Panc1 (cell line): ENCODE measurements at regions not wholly inside any gene's neighbourhood (a gene's known extent, or its start where the extent isn't known, plus 50 kb on each side); places are given as distances from the start of the nearest gene placed in this dataset.

Source experiments
- ATAC-seq: fragments of 200-7000 bp; cut with Tn5 transposase; 2 replicates; pipeline ENCODE4 v1.9.1; 2020; ENCODE audit warnings: mild to moderate bottlenecking, moderate library complexity
- BruUV-seq: library from RNA; stranded (reverse); fragments of 400-500 nt; replicated peaks from 2 replicates; lab custom pipeline; 2021; lab: Mats Ljungman, UMichigan
- CTCF ChIA-PET: fragments of 300-600 bp; sonication (Branson Sonifier 250); formaldehyde crosslinking; loops from one replicate; lab custom pipeline; 2022; ENCODE audit warnings: antibody characterized with exemption; lab: Charles Lee
- POLR2A ChIA-PET: fragments of 300-600 bp; sonication (Branson Sonifier 250); formaldehyde crosslinking; loops from one replicate; lab custom pipeline; 2022; ENCODE audit warnings: antibody characterized with exemption; lab: Charles Lee
- DNase-seq: peaks from one replicate; pipeline ENCODE4 v3.0.0-alpha.2; 2010; ENCODE audit warnings: low read depth, low spot score
- H3K27ac ChIP-seq: 2 replicates; pipeline ENCODE4 v1.5.1; 2011; ENCODE audit warnings: mild to moderate bottlenecking, low read length, inconsistent platforms
- H3K27me3 ChIP-seq: fragments of 200-500 bp; sonication (Bioruptor generic); 2 replicates; pipeline ENCODE4 v1.6.0; 2014; ENCODE audit warnings: low read length, inconsistent platforms; ENCODE audit not compliant: control insufficient read depth, insufficient read depth
- H3K36me3 ChIP-seq: fragments of 200-500 bp; sonication (Bioruptor generic); 2 replicates; pipeline ENCODE4 v1.5.1; 2014; ENCODE audit warnings: inconsistent platforms, mild to moderate bottlenecking, low read length, moderate library complexity; ENCODE audit not compliant: control insufficient read depth, insufficient read depth
- H3K4me1 ChIP-seq: 2 replicates; pipeline ENCODE4 v1.5.1; 2011; ENCODE audit warnings: inconsistent platforms, mild to moderate bottlenecking, low read length, moderate library complexity; ENCODE audit not compliant: control insufficient read depth, insufficient read depth
- H3K4me3 ChIP-seq, 2 experiments: 2 replicates each; pipeline ENCODE4 v1.5.1; 2011 to 2012; ENCODE audit warnings: low read depth in 2 of 2, low read length in 2 of 2, mild to moderate bottlenecking in 2 of 2, inconsistent platforms in 1 of 2, moderate library complexity in 1 of 2
- H3K9me3 ChIP-seq: fragments of 200-500 bp; sonication (Bioruptor generic); 2 replicates; pipeline ENCODE4 v1.5.1; 2014; ENCODE audit warnings: low read depth, mild to moderate bottlenecking, inconsistent platforms, low read length, moderate library complexity; ENCODE audit not compliant: control insufficient read depth, insufficient read depth
- CTCF ChIP-seq: fragments of 450-650 bp; IDR thresholded peaks from 2 replicates; pipeline ENCODE4 v1.5.1; 2017; ENCODE audit warnings: mild to moderate bottlenecking
- POLR2AphosphoS5 ChIP-seq: IDR thresholded peaks from 2 replicates; pipeline ENCODE4 v1.6.1; 2012; ENCODE audit warnings: mild to moderate bottlenecking, low read depth, low read length, moderate library complexity
- REST ChIP-seq, 2 experiments: IDR thresholded peaks; 2 replicates each; pipeline ENCODE4 v1.6.1; 2011 to 2012; ENCODE audit warnings: low read depth in 2 of 2, control low read depth in 1 of 2, low read length in 1 of 2, mild to moderate bottlenecking in 1 of 2, moderate library complexity in 1 of 2; ENCODE audit not compliant: insufficient read depth in 1 of 2
- SIN3A ChIP-seq: IDR thresholded peaks from 2 replicates; pipeline ENCODE4 v1.6.1; 2012; ENCODE audit warnings: low read depth, mild to moderate bottlenecking, low read length, moderate library complexity, borderline replicate concordance; ENCODE audit not compliant: insufficient read depth
- TCF7L2 ChIP-seq: IDR thresholded peaks from 2 replicates; pipeline ENCODE4 v1.6.1; 2011; ENCODE audit warnings: mild to moderate bottlenecking, low read depth, low read length, inconsistent platforms
- in situ Hi-C: cut with HindIII; loops from 2 replicates; pipeline ENCODE4 v1.10.0; 2016; ENCODE audit warnings: low sequenced_read_pairs, low pct_unique_long_range_greater_than_20kb
- intact Hi-C: fragments of 100-400 bp; cut with micrococcal nuclease; formaldehyde crosslinking; loops from one replicate; pipeline ENCODE4 v1.10.0; 2022; ENCODE audit not compliant: unreplicated experiment

- intact Hi-C loops (no loop called here), in situ Hi-C loops (no loop called here)
- ChIA-PET POLR2A (no interaction called here), CTCF (interaction anchor here (0.6 kb wide), 1 partner anchor 15 kb away, joined by 8 read pairs; no protein-coding TSS in a partner anchor)
- H3K9me3 ChIP-seq, result no peaks in the 10 kb centered on the region
- DNase-seq (no peak), ATAC-seq (no peak)
- TF ChIP-seq SIN3A, result no peak
- TF ChIP-seq REST (IDR thresholded peaks at IDR 0.05; ENCODE audit: insufficient read depth in 1 of 2, low read depth in 2 of 2, low read length in 1 of 2), result no peak
- TF ChIP-seq CTCF, result no peak
- TF ChIP-seq POLR2AphosphoS5, result no peak
- TF ChIP-seq TCF7L2, result no peak
- no TSS peak for BruUV-seq
- H3K4me1 ChIP-seq, result no peaks in the 10 kb centered on the region
- peaks cover 8% of the 10 kb centered on the region; the same call in 1 of the 2 replicates for H3K27me3 ChIP-seq
- no peak overlapping the region for H3K4me3 ChIP-seq
- H3K27ac ChIP-seq, result no peak overlapping the region
- no peaks in the 10 kb centered on the region for H3K36me3 ChIP-seq
Observed at GRCh38 chr10:117638200-117638599, 95.7 kb downstream of the EMX2 start.

GRCh38 chr10:117638664-117639200, 96.2 kb downstream of the EMX2 start:
- DNase-seq, result no peak
- POLR2A ChIA-PET, result no interaction called here

More at GRCh38 chr10:117638664-117639200, 96.2 kb downstream of the EMX2 start:
- Histone ChIP-seq H3K36me3 (no peaks in the 10 kb centered on the region), H3K4me3 (no peak overlapping the region), H3K4me1 (no peaks in the 10 kb centered on the region), H3K27ac (no peak overlapping the region), H3K27me3 (peaks cover 10% of the 10 kb centered on the region; the same call in 1 of the 2 replicates), H3K9me3 (no peaks in the 10 kb centered on the region)
- BruUV-seq, result no TSS peak
- intact Hi-C loops (no loop called here), in situ Hi-C loops (no loop called here)
- CTCF ChIA-PET, result interaction anchor here (0.6 kb wide), 1 partner anchor 15 kb away, joined by 8 read pairs; no protein-coding TSS in a partner anchor
- no peak for ATAC-seq
- TF ChIP-seq TCF7L2 (no peak), CTCF (no peak), SIN3A (no peak), POLR2AphosphoS5 (no peak), REST (IDR thresholded peaks at IDR 0.05; ENCODE audit: insufficient read depth in 1 of 2, low read depth in 2 of 2, low read length in 1 of 2) (no peak)
